ENCODE measurements at regions not wholly inside any gene's neighbourhood (a gene's known extent, or its start where the extent isn't known, plus 50 kb on each side); places are given as distances from the start of the nearest gene placed in this dataset.

GRCh38 chrX:30950391-30950790 is 61.3 kb upstream of the TAB3 start:
- DNase-seq (ENCODE audit: low read depth in 3 of 3): no peak

- no peak for DNase-seq (ENCODE audit: low read depth in 3 of 3)
These were observed 60.5 kb upstream of the TAB3 start for GRCh38 chrX:30949554-30949953.

- no peak for DNase-seq (ENCODE audit: low read depth in 3 of 3)
These were observed 59.6 kb upstream of the TAB3 start for GRCh38 chrX:30948626-30949025.

- DNase-seq (ENCODE audit: low read depth in 3 of 3): no peak
These were observed 59.0 kb upstream of the TAB3 start for GRCh38 chrX:30948051-30948450.

- DNase-seq (ENCODE audit: low read depth in 3 of 3): no peak
These were observed 54.9 kb upstream of the TAB3 start for GRCh38 chrX:30943984-30944383.

- no peak for DNase-seq (ENCODE audit: low read depth in 3 of 3)
These were observed 52.8 kb upstream of the TAB3 start for GRCh38 chrX:30941898-30942297.

- DNase-seq (ENCODE audit: low read depth in 3 of 3): no peak
These were observed 50.9 kb upstream of the TAB3 start for GRCh38 chrX:30939928-30940327.
